ENCODE measurements at regions not wholly inside any gene's neighbourhood (a gene's known extent, or its start where the extent isn't known, plus 50 kb on each side); places are given as distances from the start of the nearest gene placed in this dataset.

DNA sequence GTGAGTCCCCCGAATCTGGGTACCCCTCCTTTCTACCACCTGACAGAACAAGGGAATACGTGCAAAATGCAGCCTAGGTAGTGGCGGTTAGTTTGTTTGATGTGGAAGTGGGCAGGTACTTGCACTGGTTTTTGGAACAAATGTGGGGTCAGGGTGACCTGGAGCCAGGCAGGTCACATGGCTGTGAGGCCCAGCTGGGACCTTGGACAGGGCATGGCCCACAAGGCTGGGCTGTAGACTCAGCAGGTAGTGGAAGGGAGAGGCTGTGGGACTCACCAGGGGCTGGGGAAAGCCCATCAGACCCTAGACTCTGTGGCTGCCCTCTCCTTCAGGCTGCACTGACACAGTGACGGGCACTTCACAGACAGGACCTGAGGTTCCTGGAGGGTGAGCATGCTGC lies 159.9 kb upstream of the ADCY1 start:
- TF ChIP-seq, protein P1, sequence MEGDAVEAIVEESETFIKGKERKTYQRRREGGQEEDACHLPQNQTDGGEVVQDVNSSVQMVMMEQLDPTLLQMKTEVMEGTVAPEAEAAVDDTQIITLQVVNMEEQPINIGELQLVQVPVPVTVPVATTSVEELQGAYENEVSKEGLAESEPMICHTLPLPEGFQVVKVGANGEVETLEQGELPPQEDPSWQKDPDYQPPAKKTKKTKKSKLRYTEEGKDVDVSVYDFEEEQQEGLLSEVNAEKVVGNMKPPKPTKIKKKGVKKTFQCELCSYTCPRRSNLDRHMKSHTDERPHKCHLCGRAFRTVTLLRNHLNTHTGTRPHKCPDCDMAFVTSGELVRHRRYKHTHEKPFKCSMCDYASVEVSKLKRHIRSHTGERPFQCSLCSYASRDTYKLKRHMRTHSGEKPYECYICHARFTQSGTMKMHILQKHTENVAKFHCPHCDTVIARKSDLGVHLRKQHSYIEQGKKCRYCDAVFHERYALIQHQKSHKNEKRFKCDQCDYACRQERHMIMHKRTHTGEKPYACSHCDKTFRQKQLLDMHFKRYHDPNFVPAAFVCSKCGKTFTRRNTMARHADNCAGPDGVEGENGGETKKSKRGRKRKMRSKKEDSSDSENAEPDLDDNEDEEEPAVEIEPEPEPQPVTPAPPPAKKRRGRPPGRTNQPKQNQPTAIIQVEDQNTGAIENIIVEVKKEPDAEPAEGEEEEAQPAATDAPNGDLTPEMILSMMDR (IDR thresholded peaks at IDR 0.05; ENCODE audit: borderline replicate concordance, insufficient read depth, low read depth, low read length) = no peak
- no peak overlapping the region for H3K4me3 ChIP-seq (ENCODE audit: low read depth, low read length)

DNA sequence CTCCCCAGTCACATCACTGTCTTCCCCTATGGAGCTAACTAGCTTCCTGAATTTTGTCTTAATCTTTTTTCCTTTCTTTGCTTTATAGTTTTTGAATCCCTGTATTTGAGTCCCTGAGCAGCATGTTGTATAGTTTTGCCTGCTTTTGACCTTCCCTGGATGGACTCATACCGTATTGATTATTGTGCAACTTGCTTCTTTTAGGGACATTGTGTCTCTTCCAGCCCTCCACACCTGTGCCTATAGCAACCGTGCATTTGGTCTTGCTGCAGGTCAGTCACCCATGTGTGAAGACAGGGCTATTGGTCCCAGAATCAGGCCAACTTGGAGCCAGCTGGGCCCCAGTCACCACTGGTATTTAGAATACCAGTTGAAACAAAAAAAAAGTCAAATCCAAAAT lies 158.9 kb upstream of the ADCY1 start:
- no peak overlapping the region for H3K4me3 ChIP-seq (ENCODE audit: low read depth, low read length)
- TF ChIP-seq, protein P1 (IDR thresholded peaks at IDR 0.05; ENCODE audit: borderline replicate concordance, insufficient read depth, low read depth, low read length) = no peak

DNA sequence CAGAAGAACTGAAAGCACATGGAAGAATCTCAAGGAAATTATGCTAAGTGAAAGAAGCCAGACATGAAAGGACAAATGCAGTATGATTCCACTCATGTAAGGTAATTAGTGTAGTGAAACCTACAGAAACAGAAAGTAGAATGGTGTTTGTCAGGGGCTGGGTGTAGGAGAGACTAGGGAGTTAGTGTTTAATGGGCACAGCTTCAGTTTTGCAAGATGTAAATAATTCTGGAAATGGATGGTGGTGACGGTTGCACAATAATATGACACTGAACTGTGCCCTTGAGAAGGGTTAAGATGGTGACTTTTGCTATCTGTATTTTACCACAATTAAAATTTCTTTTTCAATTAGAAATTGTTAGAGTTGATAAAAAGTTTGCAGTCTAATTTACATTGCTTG lies 157.3 kb upstream of the ADCY1 start:
- no peak overlapping the region for H3K4me3 ChIP-seq (ENCODE audit: low read depth, low read length)
- TF ChIP-seq, protein P1 (IDR thresholded peaks at IDR 0.05; ENCODE audit: borderline replicate concordance, insufficient read depth, low read depth, low read length) = no peak

DNA sequence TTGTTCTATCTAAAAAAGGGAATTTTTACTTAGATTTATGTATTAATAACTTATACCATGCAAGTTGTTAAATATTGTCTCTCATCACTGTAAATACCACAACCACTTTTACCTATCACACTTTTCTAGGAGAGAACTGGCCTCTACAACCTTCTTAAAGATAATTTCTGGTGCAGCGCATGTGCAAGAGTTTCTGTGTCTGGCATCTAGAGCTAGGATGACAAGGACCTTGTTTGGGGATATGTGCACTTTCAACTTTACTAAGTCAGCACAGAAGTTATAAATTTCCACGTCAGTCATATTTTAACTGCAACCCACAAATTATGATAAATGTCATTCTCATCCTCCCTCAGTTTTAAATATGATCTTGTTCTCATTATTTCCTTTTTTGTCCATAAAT lies 156.9 kb upstream of the ADCY1 start:
- H3K4me3 ChIP-seq (ENCODE audit: low read depth, low read length) = no peak overlapping the region
- TF ChIP-seq, protein P1 (IDR thresholded peaks at IDR 0.05; ENCODE audit: borderline replicate concordance, insufficient read depth, low read depth, low read length) = no peak

DNA sequence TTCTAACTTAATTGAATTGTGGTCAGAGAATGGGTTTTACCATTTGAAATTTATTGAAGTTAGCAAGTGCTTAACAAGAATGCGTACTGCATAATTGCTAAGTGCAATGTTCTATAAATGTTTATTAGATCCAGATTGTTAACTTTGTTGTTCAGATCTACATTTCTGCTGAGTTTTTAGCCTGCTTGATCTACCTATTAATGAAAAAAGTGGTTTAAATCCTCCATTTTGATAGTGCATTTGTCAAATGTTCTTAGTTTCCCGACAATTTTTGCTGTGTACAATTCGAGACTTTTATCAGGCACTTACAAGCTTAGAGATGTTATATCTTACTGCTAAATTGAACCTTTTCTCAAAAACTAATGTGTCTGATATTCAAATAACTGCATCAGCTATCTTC lies 156.4 kb upstream of the ADCY1 start:
- TF ChIP-seq, protein P1 (IDR thresholded peaks at IDR 0.05; ENCODE audit: borderline replicate concordance, insufficient read depth, low read depth, low read length) = no peak
- H3K4me3 ChIP-seq (ENCODE audit: low read depth, low read length) = no peak overlapping the region

DNA sequence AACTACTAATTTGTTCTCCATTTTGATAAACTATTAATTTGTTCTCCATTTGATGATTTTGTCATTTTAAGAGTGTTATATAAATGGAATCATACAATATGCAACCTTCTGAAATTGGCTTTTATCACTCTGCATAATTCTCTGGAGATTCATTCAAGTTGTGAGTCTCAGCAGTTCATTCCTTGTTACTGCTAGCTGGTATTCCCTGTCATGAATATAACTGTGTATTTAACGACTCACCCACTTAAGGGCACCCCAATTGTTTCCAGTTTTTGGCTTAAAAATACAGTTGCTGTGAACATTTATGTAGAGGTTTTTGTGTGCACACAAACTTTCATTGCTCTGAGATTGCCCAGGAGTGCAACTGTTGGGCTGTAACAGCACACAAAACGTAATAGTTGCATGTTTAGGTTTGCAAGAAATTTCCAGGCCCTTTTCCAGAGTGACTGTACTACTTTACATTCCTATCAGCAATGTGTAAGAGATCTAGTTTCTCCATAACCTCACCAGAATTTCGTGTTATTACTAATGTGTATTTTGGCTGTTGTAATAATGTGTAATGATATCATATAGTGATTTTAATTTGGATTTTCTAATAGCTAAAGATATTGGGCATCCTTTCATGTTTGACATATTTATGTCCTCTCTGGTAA lies 153.2 kb upstream of the ADCY1 start:
- TF ChIP-seq, protein P1 (IDR thresholded peaks at IDR 0.05; ENCODE audit: borderline replicate concordance, insufficient read depth, low read depth, low read length) = no peak

DNA sequence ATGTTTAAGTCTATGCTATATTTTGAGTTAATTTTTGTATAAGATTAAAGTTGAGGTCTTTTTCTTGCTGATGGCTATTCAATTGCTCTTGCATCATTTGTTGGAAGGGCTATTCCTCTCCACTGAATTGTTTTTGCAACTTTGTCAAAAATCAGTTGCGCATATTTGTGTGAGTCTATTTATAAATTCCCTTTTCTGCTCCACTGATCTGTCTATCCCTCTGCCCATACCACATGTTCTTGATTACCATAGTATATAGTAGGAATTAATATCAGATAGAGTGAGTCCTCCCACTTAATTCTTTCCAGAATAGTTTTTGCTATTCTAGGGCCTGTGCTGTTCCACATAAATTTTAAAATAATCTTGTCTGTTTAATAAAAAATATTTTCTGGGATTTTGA lies 152.4 kb upstream of the ADCY1 start:
- no peak overlapping the region for H3K4me3 ChIP-seq (ENCODE audit: low read depth, low read length)
- TF ChIP-seq, protein P1 (IDR thresholded peaks at IDR 0.05; ENCODE audit: borderline replicate concordance, insufficient read depth, low read depth, low read length) = no peak

More for the DNA sequence above, 153.2 kb upstream of the ADCY1 start:
- no peak overlapping the region for H3K4me3 ChIP-seq (ENCODE audit: low read depth, low read length)
